ENCODE measurements at regions not wholly inside any gene's neighbourhood (a gene's known extent, or its start where the extent isn't known, plus 50 kb on each side); places are given as distances from the start of the nearest gene placed in this dataset.
A peak's percentile ranks its signal among the peaks of the same experiment; 100 is the strongest.

- Histone ChIP-seq H3K4me1 (ENCODE audit: control insufficient read depth, insufficient read depth, low read length) (no peaks in the 10 kb centered on the region), H3K4me3 (ENCODE audit: low read depth, low read length) (no peak overlapping the region), H3K36me3 (ENCODE audit: control insufficient read depth in 2 of 2, insufficient read depth in 1 of 2, low read length in 2 of 2) (no peaks in the 10 kb centered on the region), H3K9me3 (ENCODE audit: control insufficient read depth, insufficient read depth, low read depth, low read length) (no peaks in the 10 kb centered on the region), H3K27ac (ENCODE audit: extremely low read depth, low read depth, low read length) (no peak overlapping the region)
- ChIA-PET CTCF (interaction anchor here (0.8 kb wide), 1 partner anchor 26 kb away, joined by 4 read pairs; no protein-coding TSS in a partner anchor), POLR2A (interaction anchor here (0.6 kb wide), 1 partner anchor 61 kb away, joined by 3 read pairs; no protein-coding TSS in a partner anchor)
- TF ChIP-seq ZNF768 (tag by site-specific recombination; IDR thresholded peaks at IDR 0.05) (no peak), SCRT2 (tag by site-specific recombination; IDR thresholded peaks at IDR 0.05) (0 out of 2 replicates have a peak, but pooled peaks have one; percentile 8)
Measured at GRCh38 chr1:244246334-244246733, 195.3 kb downstream of the ZBTB18 start.

DNA sequence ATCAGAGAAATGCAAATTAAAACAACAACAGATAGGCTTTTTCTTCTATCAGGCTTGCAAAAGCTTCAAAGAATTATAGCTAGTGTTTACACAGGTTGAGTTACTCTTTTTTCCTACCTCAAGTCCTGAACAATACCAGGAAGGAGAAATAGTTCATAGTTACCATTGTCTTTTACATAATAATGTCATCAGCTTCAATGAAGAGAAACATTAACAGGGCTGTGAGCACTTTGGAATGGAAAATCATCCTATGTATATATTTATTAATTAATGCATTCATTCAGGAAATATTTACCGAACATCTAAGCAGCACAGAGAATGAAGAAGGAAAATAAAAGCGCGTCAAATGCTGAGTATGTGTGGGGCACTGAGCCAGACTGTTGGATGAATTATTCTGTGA lies 197.3 kb downstream of the ZBTB18 start:
- Histone ChIP-seq H3K27ac (ENCODE audit: extremely low read depth, low read depth, low read length) (no peak overlapping the region), H3K36me3 (ENCODE audit: control insufficient read depth in 2 of 2, insufficient read depth in 1 of 2, low read length in 2 of 2) (no peaks in the 10 kb centered on the region), H3K4me1 (ENCODE audit: control insufficient read depth, insufficient read depth, low read length) (no peaks in the 10 kb centered on the region), H3K4me3 (ENCODE audit: low read depth, low read length) (no peak overlapping the region), H3K9me3 (ENCODE audit: control insufficient read depth, insufficient read depth, low read depth, low read length) (no peaks in the 10 kb centered on the region)
- ChIA-PET CTCF (interaction anchor here (1.7 kb wide), 1 partner anchor 10 kb away, joined by 7 read pairs; no protein-coding TSS in a partner anchor), POLR2A (no interaction called here)
- TF ChIP-seq ZNF449 (tag by site-specific recombination; IDR thresholded peaks at IDR 0.05) (no peak), ZNF174 (tag by site-specific recombination; IDR thresholded peaks at IDR 0.05) (no peak), SP2 (tag by site-specific recombination; IDR thresholded peaks at IDR 0.05) (no peak), ZNF707 (tag by site-specific recombination; IDR thresholded peaks at IDR 0.05) (no peak), ZNF335 (tag by site-specific recombination; conservative IDR thresholded peaks at IDR 0.05) (no peak), ZNF776 (tag by site-specific recombination; IDR thresholded peaks at IDR 0.05; ENCODE audit: borderline replicate concordance) (no peak), ZNF558 (tag by site-specific recombination; IDR thresholded peaks at IDR 0.05) (no peak), PRDM1 (tag by site-specific recombination; IDR thresholded peaks at IDR 0.05) (no peak), ZSCAN30 (tag by site-specific recombination; IDR thresholded peaks at IDR 0.05) (no peak), FEZF1 (tag by site-specific recombination; IDR thresholded peaks at IDR 0.05) (no peak), GLIS1 (tag by site-specific recombination; IDR thresholded peaks at IDR 0.05) (no peak)
- TF ChIP-seq, protein P1, sequence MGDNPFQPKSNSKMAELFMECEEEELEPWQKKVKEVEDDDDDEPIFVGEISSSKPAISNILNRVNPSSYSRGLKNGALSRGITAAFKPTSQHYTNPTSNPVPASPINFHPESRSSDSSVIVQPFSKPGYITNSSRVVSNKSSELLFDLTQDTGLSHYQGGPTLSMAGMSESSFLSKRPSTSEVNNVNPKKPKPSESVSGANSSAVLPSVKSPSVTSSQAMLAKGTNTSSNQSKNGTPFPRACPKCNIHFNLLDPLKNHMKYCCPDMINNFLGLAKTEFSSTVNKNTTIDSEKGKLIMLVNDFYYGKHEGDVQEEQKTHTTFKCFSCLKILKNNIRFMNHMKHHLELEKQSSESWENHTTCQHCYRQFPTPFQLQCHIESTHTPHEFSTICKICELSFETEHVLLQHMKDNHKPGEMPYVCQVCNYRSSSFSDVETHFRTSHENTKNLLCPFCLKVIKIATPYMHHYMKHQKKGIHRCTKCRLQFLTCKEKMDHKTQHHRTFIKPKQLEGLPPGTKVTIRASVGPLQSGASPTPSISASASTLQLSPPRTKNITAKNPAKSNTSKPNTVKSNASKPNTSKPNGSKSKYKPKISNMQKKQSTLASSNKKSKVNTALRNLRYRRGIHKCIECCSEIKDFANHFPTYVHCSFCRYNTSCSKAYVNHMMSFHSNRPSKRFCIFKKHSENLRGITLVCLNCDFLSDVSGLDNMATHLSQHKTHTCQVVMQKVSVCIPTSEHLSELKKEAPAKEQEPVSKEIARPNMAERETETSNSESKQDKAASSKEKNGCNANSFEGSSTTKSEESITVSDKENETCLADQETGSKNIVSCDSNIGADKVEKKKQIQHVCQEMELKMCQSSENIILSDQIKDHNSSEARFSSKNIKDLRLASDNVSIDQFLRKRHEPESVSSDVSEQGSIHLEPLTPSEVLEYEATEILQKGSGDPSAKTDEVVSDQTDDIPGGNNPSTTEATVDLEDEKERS (tag by site-specific recombination; IDR thresholded peaks at IDR 0.05) = no peak
- TF ChIP-seq, protein P2, sequence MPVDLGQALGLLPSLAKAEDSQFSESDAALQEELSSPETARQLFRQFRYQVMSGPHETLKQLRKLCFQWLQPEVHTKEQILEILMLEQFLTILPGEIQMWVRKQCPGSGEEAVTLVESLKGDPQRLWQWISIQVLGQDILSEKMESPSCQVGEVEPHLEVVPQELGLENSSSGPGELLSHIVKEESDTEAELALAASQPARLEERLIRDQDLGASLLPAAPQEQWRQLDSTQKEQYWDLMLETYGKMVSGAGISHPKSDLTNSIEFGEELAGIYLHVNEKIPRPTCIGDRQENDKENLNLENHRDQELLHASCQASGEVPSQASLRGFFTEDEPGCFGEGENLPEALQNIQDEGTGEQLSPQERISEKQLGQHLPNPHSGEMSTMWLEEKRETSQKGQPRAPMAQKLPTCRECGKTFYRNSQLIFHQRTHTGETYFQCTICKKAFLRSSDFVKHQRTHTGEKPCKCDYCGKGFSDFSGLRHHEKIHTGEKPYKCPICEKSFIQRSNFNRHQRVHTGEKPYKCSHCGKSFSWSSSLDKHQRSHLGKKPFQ (tag by site-specific recombination; IDR thresholded peaks at IDR 0.05) = no peak
- TF ChIP-seq, protein P3, sequence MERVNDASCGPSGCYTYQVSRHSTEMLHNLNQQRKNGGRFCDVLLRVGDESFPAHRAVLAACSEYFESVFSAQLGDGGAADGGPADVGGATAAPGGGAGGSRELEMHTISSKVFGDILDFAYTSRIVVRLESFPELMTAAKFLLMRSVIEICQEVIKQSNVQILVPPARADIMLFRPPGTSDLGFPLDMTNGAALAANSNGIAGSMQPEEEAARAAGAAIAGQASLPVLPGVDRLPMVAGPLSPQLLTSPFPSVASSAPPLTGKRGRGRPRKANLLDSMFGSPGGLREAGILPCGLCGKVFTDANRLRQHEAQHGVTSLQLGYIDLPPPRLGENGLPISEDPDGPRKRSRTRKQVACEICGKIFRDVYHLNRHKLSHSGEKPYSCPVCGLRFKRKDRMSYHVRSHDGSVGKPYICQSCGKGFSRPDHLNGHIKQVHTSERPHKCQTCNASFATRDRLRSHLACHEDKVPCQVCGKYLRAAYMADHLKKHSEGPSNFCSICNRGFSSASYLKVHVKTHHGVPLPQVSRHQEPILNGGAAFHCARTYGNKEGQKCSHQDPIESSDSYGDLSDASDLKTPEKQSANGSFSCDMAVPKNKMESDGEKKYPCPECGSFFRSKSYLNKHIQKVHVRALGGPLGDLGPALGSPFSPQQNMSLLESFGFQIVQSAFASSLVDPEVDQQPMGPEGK (tag by site-specific recombination; IDR thresholded peaks at IDR 0.05) = no peak
- TF ChIP-seq, protein P4, sequence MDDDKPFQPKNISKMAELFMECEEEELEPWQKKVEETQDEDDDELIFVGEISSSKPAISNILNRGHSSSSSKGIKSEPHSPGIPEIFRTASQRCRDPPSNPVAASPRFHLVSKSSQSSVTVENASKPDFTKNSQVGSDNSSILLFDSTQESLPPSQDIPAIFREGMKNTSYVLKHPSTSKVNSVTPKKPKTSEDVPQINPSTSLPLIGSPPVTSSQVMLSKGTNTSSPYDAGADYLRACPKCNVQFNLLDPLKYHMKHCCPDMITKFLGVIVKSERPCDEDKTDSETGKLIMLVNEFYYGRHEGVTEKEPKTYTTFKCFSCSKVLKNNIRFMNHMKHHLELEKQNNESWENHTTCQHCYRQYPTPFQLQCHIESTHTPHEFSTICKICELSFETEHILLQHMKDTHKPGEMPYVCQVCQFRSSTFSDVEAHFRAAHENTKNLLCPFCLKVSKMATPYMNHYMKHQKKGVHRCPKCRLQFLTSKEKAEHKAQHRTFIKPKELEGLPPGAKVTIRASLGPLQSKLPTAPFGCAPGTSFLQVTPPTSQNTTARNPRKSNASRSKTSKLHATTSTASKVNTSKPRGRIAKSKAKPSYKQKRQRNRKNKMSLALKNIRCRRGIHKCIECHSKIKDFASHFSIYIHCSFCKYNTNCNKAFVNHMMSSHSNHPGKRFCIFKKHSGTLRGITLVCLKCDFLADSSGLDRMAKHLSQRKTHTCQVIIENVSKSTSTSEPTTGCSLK (tag by site-specific recombination; IDR thresholded peaks at IDR 0.05) = no peak
